ENCODE measurements at regions not wholly inside any gene's neighbourhood (a gene's known extent, or its start where the extent isn't known, plus 50 kb on each side); places are given as distances from the start of the nearest gene placed in this dataset.

DNA sequence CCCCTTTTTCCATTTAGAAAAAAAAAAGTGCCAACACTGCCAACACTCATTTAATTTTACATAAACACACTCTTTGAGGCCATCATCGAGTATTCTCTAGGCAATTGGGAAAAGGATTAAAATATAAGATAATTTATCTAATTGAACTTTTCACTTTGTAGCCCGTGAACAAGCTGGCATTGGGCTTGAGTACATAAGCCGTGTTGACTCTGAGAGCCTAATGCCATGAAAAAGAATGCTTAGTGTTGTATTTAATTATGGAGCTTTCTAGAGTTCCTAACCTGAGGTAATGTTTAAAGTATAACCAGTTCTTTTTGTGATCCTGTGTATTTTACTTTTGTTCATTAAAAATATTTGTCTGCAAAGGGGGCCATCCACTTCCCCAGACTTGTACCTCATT lies 193.8 kb downstream of the LYPLAL1 start:
- TF ChIP-seq CTCF (IDR thresholded peaks at IDR 0.05): no peak
- TF ChIP-seq POLR2A (IDR thresholded peaks at IDR 0.05): no peak

Measured in heart left ventricle (tissue), 13 donors.